ENCODE measurements at regions not wholly inside any gene's neighbourhood (a gene's known extent, or its start where the extent isn't known, plus 50 kb on each side); places are given as distances from the start of the nearest gene placed in this dataset.
"Not testable (repeated sequence)": the region's sequence is repeated elsewhere in the genome, so short reads cannot be mapped to it uniquely, and the experiment has no call there.

GRCh38 chr4:184281231-184282139 is 63.8 kb upstream of the ENPP6 start:
- no peak for DNase-seq

GRCh38 chr4:184280591-184281071 is 63.0 kb upstream of the ENPP6 start:
- no peak for DNase-seq

DNA sequence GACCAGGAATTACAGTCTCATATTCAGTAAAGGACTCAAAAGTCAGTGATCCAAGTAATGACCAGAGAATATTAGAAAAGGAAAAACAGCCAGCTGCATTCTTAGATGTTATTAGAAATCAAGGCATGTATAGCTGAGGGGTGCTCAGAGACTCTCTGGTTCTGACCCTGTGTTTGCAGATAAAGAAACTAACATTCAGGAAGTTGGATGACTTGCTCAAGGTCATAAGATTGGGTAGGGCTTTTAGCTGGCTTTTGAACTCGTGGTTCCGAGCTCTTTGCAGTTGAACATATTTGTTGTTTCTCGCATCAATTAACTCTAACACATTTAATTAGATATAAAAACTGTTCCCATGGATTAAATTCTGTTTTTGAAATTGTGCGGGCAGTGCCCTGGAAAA is 62.5 kb upstream of the ENPP6 start:
- no peak for DNase-seq

DNA sequence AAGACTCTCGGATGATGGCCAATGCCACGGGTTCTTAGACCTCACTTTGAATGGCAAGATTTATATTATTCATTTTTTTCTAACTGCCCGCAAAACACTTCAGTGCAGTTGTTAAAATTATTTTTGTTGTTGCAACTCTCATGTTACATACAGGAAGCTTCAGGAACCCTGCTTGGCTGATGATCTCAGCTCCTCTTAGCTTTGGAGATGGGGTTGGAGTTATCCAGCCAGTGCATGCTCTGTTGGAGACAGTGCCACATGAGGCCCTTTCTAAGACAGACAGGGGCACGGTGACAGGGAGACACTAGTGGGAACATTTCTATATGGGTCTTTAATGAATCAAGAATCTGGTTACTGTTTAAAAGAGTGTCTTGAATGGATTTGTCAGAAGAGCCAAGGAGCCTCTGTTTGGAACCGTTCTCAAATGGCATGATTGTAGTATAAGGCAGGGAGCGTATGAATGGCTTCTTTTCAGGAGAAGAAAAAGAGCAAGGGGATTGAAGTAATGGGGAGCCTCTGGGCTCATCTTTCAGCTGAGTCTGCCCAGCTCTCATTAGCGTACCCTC is 61.9 kb upstream of the ENPP6 start:
- no peak for DNase-seq

DNA sequence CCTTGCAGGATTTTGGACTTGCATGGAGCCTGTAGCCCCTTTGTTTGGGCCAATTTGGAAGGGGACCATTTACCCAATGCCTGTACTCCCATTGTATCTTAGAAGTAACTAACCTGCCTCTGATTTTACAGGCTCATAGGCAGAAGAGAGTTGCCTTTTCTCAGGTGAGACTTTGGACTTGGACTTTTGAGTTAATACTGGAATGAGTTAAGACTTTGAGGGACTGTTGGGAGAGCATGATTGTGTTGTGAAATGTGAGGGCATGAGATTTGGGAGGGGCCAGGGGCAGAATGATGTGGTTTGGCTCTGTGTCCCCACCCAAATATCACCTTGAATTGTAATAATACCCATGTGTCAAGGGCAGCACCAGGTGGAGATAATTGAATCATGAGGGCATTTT is 60.1 kb upstream of the ENPP6 start:
- not testable (repeated sequence) for DNase-seq

DNA sequence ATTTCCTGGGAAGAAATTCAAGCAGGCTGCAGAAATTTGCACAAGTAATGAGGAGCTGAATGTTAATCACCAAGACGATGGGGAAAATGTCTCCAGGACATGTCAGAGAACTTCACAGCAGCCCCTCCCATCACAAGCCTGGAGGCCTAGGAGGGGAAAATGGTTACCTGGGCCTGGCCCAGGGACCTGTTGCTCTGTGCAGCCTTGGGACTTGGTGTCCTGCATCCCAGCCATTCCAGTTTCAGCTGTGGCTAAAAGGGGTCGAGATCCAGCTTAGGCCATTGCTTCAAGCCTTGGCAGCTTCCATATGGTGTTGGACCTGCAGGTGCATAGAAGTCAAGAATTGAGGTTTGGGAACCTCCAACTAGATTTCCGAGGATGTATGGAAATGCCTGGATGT is 59.3 kb upstream of the ENPP6 start:
- not testable (repeated sequence) for DNase-seq

DNA sequence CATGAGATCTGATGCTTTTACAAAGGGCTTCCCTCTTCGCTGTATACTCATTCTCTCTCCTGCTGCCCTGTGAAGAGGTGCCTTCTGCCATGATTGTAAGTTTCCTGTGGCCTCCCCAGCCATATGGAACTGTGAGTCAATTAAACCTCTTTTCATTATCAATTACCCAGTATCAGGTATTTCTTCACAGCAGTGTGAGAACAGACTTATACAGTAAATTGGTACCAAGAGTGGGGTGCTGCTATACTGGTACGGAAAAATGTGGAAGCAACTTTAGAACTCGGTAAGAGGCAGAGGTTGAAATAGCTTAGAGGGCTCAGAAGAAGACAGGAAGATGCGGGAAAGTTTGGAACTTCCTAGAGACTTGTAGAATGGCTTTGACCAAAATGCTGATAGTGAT is 58.7 kb upstream of the ENPP6 start:
- not testable (repeated sequence) for DNase-seq

- no peak for DNase-seq
Measured at GRCh38 chr4:184275766-184276165, 58.1 kb upstream of the ENPP6 start.

GRCh38 chr4:184274286-184274951 is 56.7 kb upstream of the ENPP6 start:
- no peak for DNase-seq

GRCh38 chr4:184273166-184274147 is 55.8 kb upstream of the ENPP6 start:
- no peak for DNase-seq

- no peak for DNase-seq
Measured at GRCh38 chr4:184270808-184271413, 53.2 kb upstream of the ENPP6 start.

GRCh38 chr4:184269879-184270430 is 52.3 kb upstream of the ENPP6 start:
- DNase-seq: no peak

DNA sequence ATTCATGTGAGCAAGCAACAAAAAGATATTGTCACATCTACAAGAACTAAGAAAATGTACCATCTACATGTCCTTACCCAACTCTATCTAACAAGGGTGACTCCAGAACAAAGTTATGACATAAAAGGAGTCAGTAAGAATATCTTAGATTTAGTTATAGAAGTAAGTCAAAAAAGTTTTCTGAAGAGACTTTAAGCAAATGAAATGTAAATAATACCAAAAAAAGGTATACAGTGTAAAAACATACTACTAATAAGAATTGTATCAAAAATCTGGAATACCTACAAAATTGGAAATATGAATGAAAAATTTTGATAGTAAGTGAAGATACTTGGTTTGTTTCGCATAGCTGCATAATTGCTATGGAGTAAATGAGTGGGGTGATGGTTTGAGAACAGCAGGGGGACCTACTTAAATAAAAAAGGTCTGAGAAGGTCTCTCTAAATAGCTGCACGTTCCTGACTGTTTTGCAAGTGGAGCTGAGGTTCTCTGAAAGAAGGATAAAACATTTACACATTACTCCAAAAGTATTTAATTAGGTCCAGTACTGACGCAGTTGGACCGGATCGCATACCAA is 51.0 kb upstream of the ENPP6 start:
- DNase-seq: no peak

DNA sequence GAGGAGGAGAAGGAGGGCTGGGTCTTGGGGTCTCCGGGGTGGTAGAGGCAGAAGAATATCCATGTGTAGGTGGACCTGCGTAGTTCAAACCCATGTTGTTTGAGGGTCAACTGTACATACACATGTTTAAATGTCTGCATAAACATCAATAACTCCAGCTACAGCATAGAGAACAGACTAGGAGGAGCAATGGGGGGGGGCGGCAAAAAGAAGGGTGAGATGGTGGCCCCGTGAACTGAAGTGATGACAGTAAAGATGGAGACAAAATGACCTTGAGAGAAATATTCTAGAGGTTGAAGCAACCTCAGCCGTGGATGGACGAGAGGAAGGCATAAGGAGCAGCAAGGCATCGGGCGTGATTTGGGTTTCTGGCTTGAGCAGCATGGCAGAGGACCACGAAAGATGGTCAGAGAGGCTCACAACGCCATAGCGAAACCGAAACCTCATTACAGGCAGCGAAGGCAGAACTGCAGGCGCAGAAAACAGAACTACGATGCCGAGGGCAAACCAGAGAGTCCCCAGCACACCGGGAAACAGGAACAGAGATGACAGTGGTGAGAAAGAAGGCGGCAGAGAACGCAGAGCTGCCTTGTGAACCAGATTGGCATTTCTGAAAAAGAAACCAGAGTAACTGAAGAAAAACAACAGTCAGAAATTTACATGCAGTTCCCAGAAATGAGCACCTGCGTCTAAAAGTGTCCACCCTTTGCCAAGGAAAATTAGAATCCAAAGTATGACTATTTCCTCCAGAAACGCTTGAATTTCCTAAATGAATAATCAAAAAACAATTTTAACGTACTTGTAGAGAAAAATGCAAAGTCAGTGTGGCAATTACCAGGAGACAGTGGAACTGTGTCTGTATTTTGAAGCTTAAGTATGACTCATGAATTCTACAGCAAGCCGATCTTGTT is 50.3 kb upstream of the ENPP6 start:
- no peak for DNase-seq

Measured in right lung (tissue), 2 donors.